Stimulated activated CD8-positive, alpha-beta memory T cell treated with anti-CD3 and anti-CD28 coated beads, Interleukin-7, amount 100 ng/mL, for 4 hours (primary cell): ENCODE measurements at regions not wholly inside any gene's neighbourhood (a gene's known extent, or its start where the extent isn't known, plus 50 kb on each side); places are given as distances from the start of the nearest gene placed in this dataset.
"Not testable (repeated sequence)": the region's sequence is repeated elsewhere in the genome, so short reads cannot be mapped to it uniquely, and the experiment has no call there.

Experiments used
- DNase-seq, 2 donors: peaks; one replicate each; pipeline ENCODE4 v3.0.0-alpha.2; 2020; ENCODE audit warnings: low read depth in 2 of 2

DNA sequence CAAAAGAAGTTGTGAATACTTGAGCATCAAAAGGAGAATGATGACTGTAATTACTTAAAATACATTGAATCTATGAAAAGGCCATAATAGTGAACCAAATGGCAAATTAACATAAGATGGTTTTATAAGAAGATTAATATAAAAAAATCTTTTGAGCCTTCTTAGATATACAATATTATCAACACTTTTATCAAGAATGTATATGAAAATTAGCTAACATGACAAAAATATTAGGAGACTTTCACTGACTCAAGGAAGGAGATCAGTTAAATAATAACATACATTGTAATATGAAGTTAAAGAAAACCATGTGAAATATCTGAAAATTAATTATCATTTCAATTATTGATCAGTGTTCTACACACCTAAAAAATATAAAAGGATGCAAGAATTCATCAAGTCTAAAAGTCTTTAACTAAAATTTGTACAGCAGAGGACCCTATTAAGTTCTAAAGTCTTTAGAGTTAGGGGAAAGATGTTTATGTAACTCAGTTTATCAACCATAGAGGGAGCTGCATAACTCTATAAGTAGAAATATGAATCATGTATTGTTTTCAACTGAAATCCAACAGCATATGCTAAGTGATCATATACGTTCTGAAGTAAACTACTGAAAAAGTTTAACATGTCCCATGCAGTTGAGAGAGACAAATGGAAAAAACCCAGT lies 756.1 kb upstream of the MIR17HG start:
- DNase-seq: no peak

DNA sequence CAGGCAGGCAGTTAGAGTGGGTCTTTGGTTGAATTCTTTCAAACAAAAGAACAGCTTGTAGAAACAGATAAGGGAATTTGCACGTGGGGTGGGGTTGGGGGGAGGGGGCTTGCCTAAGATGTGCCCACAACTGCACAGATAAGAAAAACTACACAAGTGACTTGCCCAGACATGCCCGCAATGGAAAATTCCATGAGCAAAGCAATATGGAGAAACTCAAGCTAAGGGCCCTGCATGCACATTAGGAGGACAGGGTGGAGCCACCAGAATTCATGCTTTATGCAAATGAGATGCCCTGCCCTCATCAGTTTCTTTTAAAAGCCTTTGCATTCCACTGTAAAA lies 755.6 kb upstream of the MIR17HG start:
- no peak for DNase-seq

DNA sequence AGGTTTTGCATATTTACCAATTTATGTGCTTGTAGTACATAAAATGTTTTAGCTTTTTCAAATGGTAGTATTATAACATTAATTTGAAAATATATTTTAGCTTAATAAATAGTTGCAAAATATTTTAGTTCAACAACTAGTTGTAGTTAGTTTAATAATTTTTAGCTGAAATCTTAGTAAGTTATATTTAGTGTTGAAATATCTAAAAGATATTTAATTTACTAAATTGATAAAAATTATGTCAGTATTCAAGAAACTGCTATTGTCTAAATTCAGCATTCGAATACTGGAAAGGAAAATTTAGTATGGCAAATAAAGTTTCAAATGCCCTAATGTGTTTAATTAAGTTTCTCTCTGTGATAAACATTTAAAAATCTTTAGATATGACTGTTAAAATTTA lies 754.5 kb upstream of the MIR17HG start:
- DNase-seq: no peak

DNA sequence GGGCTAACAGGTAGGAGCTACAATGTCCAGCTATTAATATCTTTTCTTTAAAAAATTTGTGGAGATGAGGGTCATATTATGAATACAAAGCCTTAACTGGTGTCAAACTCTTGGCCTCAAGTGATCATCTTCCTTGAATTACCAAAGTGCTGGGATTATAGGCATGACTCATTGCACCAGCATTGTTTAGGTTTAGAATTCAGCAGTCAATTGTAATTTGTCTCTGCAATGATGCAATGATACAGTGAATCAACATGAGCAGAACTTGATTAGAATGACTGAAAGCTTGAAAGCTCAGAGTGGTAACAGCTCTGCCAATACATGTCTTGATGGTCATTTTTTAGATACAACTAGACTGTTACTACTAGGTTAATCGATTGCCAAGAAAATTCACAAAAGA lies 752.8 kb upstream of the MIR17HG start:
- no peak for DNase-seq

DNA sequence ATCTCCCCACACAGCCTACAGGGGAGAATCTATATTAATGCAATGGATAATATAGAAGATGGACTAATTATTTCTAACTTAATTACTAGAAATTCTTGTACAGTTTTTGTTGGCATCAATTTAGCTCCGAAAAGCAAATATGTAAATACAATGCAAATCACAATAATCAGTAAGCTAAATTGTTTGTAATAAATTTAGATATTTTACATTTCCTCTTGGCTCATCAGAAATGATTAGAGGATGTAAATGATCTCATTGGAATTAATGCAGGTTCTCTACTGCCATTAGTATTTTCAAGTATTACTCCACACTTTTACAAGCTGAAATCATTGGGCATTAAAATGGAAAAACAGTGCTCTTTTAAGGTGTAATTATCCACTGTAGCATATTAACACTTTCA lies 741.8 kb upstream of the MIR17HG start:
- no peak for DNase-seq

DNA sequence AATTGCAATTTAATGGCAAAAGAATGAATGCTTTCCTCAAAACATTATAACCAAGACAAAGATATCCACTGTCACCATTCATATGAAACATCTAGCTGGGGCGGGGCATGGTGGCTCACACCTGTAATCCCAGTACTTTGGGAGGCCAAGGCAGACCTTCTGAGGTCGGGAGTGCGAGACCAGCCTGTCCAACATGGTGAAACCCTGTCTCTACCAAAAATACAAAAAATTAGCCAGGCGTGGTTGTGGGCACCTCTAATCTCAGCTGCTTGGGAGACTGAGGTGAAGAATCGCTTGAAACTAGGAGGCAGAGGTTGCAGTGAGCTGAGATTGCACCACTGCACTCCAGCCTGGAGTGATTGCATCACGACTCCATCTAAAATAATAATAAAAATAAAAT lies 740.6 kb upstream of the MIR17HG start:
- not testable (repeated sequence) for DNase-seq

DNA sequence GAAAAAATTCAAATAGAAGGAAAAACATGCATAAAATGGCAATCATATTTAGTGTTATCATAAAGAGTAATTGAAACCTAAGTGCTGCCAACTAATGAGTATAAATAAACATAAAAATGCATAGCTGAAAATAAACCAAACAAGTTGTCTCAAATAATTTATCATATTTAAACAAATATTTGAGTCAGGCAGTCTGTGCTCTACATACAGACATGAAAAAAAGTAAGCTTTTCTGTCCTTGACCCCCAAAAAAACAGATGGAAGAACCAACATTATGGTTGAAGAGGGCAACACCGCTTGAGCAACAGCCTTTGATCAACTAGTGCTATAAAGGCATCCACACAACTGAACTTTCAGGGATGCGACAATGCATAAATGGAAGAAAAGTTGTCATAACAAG lies 735.1 kb upstream of the MIR17HG start:
- no peak for DNase-seq

DNA sequence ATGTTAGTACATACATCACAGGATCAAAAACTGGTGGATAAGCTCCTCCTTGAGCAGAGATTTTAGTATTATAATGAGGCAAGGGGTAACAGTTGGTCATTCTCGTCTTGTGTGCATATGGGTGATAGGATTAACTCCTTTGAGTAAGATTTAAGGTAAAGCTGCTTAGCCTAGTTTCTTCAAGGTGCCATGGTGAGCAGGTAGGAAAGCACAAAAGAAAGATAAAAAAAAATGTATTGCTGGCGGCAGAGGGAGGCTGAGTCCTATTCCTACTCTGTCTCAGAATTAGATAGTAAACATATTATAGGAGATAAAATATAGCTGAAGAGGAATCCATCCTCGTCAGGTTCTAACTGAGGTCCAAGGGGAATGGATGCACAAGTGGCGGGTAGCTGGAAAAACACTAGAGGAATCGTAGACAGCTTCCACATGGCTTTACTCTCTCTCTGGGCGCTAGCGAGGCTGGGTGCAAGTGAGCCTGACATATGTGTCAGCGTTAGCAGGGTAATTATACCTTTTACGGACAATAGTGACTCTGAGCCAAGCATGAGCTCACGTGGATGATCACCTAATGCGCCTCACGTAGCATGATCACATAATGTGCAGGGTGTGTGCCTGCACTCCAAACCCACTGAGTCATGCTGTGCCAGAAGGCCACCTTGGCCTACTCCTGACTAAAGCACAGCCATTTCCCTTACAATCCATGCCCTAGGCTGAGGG lies 734.3 kb upstream of the MIR17HG start:
- no peak for DNase-seq

DNA sequence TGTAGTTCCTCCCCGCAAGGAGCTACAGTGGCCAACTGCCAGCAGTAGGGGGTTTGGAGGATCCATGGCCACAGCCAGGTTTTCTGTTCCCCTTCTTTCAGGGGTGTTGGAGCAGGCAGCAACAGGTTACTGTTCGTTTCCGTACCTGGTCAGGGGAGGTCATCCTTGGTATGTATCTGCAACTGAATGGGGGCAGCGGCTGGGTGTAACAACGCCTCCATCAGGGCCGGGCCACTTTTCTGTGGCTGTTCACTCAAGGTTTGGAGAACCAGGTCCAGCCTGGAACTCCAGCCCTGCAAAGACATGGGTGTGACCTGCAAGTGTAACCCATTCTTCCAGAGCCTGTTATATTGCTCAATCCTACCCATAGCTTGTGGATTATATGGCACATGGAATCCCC lies 732.3 kb upstream of the MIR17HG start:
- no peak for DNase-seq

DNA sequence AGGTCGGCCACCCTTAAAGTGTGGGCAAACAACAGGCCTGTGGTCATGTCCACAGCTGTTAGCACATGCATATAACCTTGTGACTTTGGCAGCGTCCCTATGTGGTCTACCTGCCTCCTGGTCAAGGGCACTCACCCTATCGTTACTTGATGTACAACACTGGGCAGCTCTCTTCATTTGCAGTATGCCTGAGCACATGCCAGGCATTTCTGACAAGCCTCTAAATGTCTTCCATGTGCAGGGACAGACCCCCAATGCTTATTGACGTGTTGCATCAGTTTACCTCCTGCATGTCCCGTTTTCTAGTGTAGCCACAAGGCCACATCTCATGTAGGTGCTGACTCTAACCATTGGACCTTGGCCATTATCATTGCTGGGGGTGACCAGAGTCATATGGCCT lies 731.7 kb upstream of the MIR17HG start:
- no peak for DNase-seq

DNA sequence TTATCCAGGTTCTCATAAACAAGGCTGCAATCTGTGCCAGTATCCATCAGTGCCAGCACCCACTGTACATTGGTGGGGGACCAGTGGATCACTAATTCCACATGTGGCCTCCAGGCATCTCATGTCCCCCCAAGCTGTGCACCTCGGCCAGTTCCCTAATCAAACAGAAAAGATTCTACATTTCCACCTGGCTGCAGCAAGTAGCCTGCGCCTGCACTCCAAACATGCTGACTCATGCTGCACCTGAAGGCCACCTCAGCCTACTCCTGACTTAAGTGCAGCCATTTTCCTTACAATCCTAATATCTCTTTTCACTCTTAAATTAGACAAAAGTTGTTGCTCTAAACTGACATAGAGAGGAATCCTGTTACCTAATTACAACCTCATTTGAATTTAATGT lies 729.4 kb upstream of the MIR17HG start:
- DNase-seq: no peak

DNA sequence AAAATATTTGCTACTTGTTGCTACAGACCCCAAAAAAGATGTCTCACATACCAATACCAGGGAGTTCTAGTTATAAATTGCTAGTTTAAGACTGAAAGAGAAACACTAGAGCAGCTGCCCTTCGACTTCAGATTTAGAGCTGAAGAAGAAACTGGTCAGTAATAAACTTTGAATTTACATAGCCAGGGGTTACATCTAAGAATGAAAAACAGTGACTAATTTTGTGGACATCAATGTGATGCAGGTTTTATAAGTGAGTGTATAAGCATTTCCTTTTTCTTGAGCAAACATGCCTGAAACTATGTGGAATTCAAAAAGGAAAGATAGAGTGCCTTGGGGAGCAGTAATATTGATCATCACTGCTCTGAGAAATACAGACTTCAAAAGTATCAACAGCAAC lies 724.9 kb upstream of the MIR17HG start:
- no peak for DNase-seq

DNA sequence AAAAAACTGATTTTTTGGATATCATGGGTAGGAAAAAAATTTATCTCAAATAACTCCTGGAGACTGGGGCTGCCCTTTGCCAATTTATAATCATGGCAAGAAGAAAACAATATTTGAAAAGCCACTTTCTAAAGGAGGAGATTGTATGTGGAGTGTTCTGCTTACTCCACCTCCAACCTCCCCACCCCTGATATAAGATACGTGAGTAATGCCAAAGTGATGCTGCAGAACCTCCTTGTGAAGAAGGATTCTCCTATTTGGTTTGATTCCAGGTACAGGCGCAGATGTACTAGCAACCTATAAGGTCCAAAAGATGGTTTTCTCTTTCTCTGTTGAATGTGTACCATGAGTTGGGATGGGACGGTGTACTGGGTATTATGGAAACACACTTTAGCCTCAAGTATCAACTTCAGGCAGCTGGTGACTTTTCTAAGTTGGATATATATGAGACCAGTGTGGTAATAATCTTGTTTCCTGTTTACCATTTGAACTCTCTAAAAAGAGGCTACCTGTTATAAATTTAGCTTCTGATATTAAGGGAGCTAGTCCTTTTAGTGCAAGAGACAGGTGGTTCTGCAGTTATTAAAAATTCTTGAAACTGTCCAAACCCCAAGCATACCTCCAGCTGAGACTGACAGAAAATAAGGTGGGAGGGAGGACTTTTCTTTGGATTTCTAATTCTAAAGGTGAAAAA lies 724.0 kb upstream of the MIR17HG start:
- no peak for DNase-seq

DNA sequence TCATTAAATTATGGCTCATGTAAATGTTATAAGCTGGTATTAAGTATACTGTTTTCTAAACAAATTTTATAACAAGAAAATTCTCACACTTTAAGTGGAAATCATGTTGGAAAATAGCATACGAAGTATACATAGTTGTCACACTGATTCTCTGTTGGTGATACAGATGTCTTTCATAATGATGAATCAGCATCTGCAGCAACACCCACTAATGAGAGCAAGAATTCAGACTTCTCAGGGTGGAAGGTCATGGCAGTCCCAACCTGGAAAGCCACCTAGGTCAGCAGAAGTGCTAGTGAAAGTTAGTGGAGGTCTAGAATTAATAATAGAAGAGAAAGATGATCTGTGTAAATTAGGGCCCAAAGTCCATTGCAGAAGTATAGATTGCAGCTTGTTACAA lies 719.7 kb upstream of the MIR17HG start:
- DNase-seq: no peak

DNA sequence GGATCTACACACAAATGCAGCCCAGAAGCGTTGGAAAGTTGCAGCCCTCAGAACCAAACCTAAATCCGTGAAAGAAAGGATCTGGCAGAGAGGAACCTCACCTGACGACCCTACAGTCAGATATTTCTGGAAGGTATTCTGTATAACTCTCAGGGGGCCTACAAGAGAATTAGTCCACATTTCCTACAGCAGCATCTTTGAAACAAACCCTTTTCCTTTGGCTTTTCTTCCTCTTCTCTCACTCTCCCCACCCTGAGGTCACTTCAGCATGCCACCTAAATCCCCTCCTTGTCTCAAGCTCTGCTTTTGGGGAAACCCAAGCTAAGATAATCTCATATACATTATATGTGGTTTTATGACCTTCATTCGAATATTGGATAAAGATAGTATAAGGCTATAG lies 719.0 kb upstream of the MIR17HG start:
- DNase-seq: no peak

DNA sequence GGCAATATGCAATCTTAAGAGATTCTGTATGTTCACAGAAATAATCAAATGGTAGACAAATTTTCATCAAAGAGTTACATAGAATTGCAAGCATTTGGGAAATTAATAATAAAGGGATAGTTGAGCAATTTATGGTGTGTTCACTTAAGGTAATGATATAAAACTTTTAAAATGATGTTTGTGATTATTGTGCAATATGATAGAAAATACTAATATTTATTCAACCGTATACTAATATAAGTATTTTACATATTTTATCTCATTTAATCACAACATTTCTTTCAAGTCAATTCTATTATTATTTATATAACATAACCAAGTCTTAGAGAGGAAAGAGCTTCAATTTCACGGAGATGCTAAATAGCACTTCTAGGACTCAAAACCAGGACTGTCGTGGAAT lies 716.8 kb upstream of the MIR17HG start:
- DNase-seq: no peak

DNA sequence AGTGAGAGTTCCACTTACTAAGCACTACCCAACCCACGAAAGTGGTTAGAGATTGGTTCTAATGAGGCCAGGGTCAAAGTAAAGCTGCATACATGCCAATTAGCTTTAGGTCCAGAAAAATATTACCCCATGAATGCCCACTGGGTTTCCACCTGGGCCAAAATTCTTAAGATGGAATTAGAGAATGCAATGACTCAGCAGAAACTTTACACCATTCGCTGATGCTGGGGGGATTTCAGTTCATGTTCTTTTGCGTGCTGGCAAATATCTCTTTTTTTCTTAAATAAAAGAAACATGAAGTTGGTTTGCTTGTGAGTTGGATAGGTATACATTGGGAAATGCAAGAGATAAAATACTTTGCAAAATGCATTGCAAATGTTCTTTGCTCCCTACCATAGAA lies 715.3 kb upstream of the MIR17HG start:
- no peak for DNase-seq

DNA sequence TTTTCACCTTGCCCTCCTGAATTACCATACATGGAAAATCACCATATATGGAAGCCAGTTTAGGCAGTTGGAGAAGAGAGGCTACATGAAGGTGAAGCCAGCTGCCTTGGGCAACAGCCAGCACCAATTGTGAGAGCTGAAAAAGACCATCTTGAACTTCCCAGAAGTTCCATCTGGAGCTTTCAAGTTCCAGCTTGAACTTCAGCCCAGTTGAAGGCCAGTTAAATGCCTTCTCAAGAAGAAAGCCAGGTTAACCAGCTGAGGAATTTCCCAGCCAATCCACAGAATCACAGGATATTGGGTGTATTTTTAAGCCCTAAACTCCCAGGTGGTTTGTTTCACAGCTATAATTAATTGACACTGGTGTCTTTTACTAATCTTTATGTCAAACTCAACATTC lies 713.6 kb upstream of the MIR17HG start:
- no peak for DNase-seq

DNA sequence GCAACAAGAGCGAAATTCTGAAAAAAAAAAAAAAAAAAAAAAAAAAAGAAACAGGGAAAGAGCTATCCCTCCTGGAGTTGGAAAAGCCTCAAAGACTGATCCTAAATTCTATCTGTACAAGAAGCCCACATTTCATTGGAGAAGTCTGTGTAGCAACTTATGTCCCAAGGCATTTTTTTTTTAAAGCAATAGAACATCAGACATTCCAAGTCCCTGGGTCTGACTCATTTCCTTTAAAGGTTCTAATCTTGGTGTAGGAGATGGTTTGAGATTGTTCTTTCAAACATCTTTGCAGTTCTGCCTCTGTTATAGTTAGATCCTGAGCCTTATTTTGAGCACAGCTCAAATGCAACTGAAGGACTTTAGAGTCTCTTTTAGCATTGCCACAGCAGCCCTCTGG lies 706.5 kb upstream of the MIR17HG start:
- no peak for DNase-seq

DNA sequence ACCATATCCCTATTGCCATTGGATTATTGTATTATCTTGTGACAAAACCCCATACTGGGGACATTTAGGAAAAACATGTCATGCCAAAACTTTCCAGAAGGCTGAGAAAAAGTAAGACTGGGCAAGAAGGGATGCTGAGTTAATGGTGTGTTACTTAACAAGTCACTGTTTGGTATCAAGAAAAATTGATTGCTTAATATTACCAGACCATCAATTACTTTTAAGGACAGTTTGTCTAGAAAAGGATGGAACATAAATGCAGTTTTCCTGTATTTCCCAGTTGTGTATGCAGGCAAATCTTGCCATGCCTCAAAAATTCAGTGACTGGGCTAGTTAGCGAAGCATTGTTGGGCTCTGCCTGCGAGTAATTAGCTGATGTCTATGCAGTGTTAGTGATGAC lies 705.6 kb upstream of the MIR17HG start:
- DNase-seq: no peak

DNA sequence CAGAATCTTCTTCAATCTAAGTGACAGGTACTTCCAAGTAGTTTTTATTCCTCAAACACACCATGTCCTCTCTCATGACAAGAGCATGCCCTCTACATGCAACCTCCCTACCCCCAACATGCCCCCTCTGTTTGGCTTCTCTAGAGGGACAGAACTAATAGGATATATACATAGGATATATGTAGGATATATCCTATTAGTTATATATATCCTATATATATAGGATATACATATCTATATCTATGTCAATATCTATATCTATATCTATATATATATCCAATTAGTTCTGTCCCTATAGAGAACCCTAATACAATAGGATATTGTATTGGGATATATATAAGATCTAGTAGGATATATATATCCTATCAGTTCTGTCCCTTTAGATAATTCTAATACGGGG lies 701.9 kb upstream of the MIR17HG start:
- DNase-seq: no peak

DNA sequence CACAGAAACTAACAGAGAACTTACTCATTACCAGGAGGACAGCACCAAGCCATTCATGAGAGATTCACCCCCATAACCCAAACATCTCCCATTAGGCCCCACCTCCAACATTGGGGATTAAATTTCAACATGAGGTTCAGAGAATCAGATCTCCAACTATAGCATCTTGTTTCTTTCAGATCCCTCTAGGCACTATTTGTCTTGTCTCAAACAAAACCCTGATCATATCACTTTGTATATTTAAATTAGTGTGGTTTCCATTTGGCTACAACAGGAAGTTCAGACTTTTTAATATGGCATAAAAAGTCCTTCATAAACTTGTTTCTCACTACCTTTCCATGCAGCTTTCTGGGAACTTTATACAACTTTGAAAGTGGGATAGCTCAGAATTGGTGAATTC lies 699.0 kb upstream of the MIR17HG start:
- no peak for DNase-seq

DNA sequence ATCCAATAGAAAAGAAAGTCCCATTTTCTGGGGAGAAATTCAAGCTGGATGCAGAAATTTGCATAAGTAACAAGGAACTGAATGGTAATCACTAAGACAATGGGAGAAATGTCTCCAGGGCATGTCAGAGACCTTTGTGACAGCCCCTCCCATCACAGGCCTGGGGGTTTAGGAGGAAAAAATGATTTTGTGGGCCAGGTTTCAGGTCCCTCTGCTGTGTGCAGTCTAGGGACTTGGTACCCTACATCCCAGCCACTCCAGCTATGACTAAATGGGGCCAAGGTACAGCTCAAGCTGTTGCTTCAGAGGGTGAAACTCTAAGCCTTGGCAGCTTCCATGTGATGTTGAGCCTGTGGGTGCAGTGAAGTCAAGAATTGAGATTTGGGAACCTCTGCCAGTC lies 695.5 kb upstream of the MIR17HG start:
- no peak for DNase-seq
